HAP-1 (cell line): ENCODE measurements at regions not wholly inside any gene's neighbourhood (a gene's known extent, or its start where the extent isn't known, plus 50 kb on each side); places are given as distances from the start of the nearest gene placed in this dataset.

ENCODE experiments used
- DNase-seq, 2 experiments: peaks; one replicate each; pipeline ENCODE4 v3.0.0-alpha.2; 2016 to 2020; ENCODE audit warnings: low spot score in 2 of 2
- H3K27me3 ChIP-seq: fragments of 250-450 bp; sonication (Bioruptor Pico); 2 replicates; pipeline ENCODE4 v1.5.1; 2020; ENCODE audit warnings: low read depth, mild to moderate bottlenecking, moderate library complexity
- H3K36me3 ChIP-seq: fragments of 250-450 bp; sonication (Bioruptor Pico); replicated peaks from 2 replicates; pipeline ENCODE4 v1.5.1; 2020; ENCODE audit warnings: mild to moderate bottlenecking
- H3K4me1 ChIP-seq: fragments of 250-450 bp; sonication (Bioruptor Pico); 2 replicates; pipeline ENCODE4 v1.5.1; 2020; ENCODE audit warnings: mild to moderate bottlenecking
- H3K4me3 ChIP-seq: fragments of 250-450 bp; sonication (Bioruptor Pico); 2 replicates; pipeline ENCODE4 v1.5.1; 2020; ENCODE audit warnings: mild to moderate bottlenecking, moderate library complexity
- H3K9me3 ChIP-seq: fragments of 250-450 bp; sonication (Bioruptor Pico); 2 replicates; pipeline ENCODE4 v1.5.1; 2020; ENCODE audit warnings: mild to moderate bottlenecking, moderate library complexity
- in situ Hi-C: fragments of 300-500 bp; cut with MboI; formaldehyde crosslinking; loops from 3 replicates; pipeline ENCODE4 v1.14.3; 2020; ENCODE audit warnings: low sequenced_read_pairs, inconsistent platforms, mixed read lengths

DNA sequence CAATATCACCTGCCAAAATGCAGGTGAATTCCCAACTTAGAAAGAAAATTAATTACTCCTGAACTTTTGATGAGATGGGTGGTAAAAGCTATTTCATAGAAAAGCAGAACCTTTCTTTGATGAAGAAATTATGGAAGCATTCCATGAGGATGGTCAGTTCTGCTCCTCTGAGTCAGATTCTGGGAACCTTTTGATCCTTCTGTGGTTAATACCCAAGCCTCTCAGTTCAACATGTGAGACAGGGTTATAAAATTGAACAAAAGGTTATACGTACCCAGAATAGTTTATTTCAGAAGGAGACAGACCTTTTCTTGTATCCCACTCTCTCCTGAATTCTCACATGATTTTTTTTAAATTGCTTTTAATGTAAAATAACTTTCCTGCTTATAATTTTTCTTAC, 767.6 kb upstream of the ADAMTS16 start:
- H3K4me1 ChIP-seq: no peaks in the 10 kb centered on the region
- DNase-seq: no peak
- H3K9me3 ChIP-seq: no peaks in the 10 kb centered on the region
- no peaks in the 10 kb centered on the region for H3K27me3 ChIP-seq
- H3K4me3 ChIP-seq: no peak overlapping the region
- in situ Hi-C loops: no loop called here
- no peaks in the 10 kb centered on the region for H3K36me3 ChIP-seq

DNA sequence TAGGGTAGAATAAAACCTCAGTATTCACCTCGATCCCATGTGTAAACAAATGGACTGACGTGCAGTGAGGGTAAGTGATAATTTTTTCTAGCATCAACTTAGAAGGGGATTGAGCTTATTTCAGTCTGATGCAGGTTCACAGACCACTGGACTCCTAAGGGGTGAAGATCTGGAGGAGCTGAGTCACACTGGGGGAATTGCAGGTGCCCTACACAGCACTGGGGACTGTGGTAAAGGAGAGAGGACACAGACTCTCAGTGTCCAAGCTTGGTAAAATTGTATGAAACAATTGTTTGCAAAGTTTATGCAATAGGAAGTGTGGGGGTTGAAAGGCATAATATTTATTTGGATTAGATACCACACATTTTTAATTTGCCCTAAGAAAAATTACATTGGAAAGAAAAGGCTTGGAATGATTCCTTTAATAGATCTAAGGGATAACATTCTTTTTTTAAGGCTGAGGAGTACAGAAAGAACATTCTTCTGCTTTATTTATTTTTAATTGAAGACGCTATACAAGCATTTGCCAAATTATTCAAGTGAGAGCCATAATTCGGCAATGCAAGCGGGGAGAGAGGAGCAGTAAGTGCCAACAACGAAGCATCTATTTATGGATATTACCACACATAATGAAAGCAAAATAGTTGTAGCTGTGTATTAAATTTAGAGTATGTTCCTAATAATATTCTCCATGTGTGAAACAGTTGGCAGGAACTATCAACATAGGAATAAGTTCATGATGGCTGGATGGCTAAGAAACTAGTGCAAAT, 766.9 kb upstream of the ADAMTS16 start:
- no peaks in the 10 kb centered on the region for H3K9me3 ChIP-seq
- no peak overlapping the region for H3K4me3 ChIP-seq
- no peaks in the 10 kb centered on the region for H3K27me3 ChIP-seq
- H3K4me1 ChIP-seq: no peaks in the 10 kb centered on the region
- no peaks in the 10 kb centered on the region for H3K36me3 ChIP-seq
- in situ Hi-C loops: no loop called here
- no peak for DNase-seq

DNA sequence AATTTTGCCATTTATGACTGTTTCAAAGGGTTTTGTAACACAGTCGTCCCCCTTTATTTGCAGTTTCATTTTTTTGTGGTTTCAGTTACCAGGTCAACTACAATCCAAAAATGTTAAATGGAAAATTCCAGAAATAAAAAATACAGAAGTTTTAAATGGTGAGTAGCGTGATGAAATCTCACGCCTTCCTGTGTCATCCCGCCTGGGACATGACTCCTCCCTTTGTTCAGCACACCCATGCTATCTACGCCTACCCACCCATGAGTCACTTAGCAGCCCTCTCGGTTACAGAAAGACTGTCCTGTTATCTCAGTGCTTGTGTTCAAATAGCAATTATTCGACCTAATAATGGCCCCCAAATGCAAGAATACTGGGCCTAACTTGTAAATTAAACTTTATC, 765.3 kb upstream of the ADAMTS16 start:
- no peak for DNase-seq
- H3K9me3 ChIP-seq: no peaks in the 10 kb centered on the region
- in situ Hi-C loops: no loop called here
- no peaks in the 10 kb centered on the region for H3K36me3 ChIP-seq
- H3K27me3 ChIP-seq: no peaks in the 10 kb centered on the region
- no peak overlapping the region for H3K4me3 ChIP-seq
- H3K4me1 ChIP-seq: no peaks in the 10 kb centered on the region

DNA sequence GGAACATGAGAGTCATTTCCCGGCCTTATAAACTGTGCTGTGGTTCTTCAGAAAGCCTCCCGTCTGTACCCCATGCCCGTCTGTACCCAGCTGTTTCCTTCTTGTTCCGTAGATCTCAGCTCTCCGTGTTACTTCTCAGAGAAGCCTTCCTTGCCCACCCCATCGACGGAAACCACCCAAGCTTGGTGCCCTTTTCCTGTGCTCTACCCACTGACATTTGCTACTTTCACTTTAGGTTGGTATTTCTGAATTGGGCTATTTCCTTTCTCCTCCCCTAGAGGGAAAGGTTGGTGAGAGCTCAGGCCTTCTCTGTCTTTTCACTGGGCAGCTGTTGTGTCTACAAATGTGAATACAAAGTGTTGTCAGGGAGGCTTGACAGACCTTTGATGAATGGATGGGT, 764.5 kb upstream of the ADAMTS16 start:
- no peaks in the 10 kb centered on the region for H3K9me3 ChIP-seq
- DNase-seq: no peak
- no peaks in the 10 kb centered on the region for H3K4me1 ChIP-seq
- no peak overlapping the region for H3K4me3 ChIP-seq
- in situ Hi-C loops: no loop called here
- H3K36me3 ChIP-seq: no peaks in the 10 kb centered on the region
- no peaks in the 10 kb centered on the region for H3K27me3 ChIP-seq

DNA sequence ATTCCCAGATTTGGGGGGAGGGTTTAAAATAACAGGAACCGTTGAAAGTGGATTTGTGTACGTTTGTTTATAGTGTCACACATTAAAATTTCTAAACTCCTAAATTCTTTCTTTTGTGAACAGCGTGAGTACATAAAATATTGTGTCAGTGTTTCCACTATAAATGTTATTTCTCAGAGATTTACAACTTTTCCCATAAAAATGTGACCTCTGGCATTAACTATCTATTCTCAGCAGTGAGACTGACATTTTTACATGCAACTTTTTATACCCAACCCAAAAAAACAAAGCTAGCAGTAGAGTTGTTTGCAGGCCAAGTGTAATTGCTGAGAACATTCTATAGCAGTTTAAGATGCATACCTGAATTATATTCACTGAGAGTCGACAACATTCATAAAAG, 757.0 kb upstream of the ADAMTS16 start:
- in situ Hi-C loops: no loop called here
- 0 out of 2 replicates have a peak, but pooled peaks cover 2% of the 10 kb centered on the region for H3K9me3 ChIP-seq
- no peaks in the 10 kb centered on the region for H3K27me3 ChIP-seq
- no peak overlapping the region for H3K4me3 ChIP-seq
- H3K4me1 ChIP-seq: no peaks in the 10 kb centered on the region
- no peaks in the 10 kb centered on the region for H3K36me3 ChIP-seq
- DNase-seq: no peak

DNA sequence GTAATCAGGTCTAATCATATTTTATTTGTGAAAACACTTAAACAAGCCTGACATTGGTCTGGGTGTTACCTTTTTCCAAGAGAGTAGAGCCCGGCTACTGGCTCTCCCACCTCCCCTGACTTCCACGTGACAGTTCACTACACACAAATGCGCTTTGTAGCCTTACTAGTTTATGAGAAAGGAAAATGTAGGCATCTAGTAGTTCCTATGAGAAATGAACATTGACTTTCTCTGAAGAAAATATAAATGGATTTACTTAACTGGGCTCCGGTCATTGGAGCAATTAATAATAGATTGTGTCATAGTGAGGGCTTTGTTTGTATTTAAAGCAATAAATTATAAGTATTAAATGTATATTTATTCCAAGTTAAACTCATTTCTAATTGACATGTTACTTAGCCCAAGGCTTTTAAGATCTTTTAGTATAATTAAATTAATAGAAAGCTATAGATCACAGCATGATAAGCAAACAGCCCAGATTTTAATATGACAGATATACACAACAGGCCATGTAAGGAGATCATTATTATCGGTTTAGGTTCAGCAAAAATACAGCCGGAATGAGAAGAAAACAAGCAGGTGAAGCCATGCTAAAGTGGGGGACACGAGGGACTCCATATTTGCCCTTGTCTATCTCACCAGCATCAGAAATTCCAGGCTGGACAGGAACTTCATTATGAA, 756.5 kb upstream of the ADAMTS16 start:
- DNase-seq: no peak
- H3K4me3 ChIP-seq: no peak overlapping the region
- H3K9me3 ChIP-seq: 0 out of 2 replicates have a peak, but pooled peaks cover 2% of the 10 kb centered on the region
- H3K4me1 ChIP-seq: no peaks in the 10 kb centered on the region
- in situ Hi-C loops: no loop called here
- H3K36me3 ChIP-seq: no peaks in the 10 kb centered on the region
- no peaks in the 10 kb centered on the region for H3K27me3 ChIP-seq

DNA sequence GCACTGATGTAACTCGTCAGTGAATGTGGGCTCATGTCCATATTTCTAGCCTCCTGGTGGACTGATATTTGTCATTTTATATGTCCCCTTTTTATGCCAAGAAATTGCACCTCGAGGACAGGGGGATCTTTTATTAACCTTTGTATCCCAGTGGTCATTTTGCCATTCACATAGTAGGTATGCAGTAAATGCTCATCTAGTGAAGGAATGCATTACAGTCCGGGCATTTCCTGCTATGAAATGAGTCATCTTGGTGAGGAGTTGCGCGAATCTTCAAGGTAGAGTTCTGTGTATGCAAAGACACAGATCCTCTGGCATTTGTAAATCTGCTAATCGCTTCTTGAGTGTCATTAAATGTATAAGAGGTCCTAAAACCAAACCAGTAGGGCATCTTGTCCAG, 755.5 kb upstream of the ADAMTS16 start:
- in situ Hi-C loops: no loop called here
- Histone ChIP-seq H3K4me3 (no peak overlapping the region), H3K27me3 (no peaks in the 10 kb centered on the region), H3K36me3 (no peaks in the 10 kb centered on the region), H3K9me3 (0 out of 2 replicates have a peak, but pooled peaks cover 2% of the 10 kb centered on the region), H3K4me1 (no peaks in the 10 kb centered on the region)
- no peak for DNase-seq

DNA sequence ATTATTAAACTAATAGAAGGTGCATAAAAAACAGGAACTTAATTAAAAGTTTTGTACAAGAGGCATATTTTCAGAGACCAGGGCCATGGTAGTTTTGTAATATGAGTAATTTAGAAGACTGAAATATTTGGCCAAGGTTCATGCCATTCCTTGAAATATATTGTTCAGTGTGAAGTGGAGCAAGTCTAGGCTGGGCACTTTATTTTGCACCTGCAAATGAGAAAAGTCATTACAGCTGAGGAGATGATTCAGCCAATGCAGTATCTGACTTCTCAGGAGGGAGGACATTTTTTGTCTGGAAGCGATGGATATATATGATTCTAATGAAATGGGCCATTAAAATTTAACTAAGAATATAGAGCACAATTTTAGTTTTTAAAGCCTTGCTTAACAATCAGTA, 754.0 kb upstream of the ADAMTS16 start:
- H3K4me1 ChIP-seq: no peaks in the 10 kb centered on the region
- 0 out of 2 replicates have a peak, but pooled peaks cover 2% of the 10 kb centered on the region for H3K9me3 ChIP-seq
- in situ Hi-C loops: no loop called here
- DNase-seq: no peak
- no peak overlapping the region for H3K4me3 ChIP-seq
- H3K36me3 ChIP-seq: no peaks in the 10 kb centered on the region
- H3K27me3 ChIP-seq: no peaks in the 10 kb centered on the region

DNA sequence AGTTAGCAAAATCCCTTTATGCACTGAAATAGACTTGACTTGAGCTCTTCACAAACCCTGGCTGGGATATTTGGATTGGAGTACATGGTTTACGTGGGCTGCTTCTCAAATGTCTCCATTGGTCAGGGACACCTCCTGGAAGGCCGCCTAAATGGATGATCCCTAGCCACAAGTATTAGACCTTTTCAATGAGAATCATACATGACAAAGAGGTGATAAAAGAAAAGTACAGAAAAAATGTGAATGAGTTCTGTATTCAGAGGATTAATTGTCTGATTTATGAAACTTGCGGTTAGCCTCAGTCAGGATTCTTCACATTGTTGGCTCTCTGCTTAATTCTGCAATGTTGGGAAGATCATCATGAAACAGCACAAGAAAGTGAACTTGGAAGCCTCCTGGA, 752.8 kb upstream of the ADAMTS16 start:
- H3K4me3 ChIP-seq: no peak overlapping the region
- no peak for DNase-seq
- no peaks in the 10 kb centered on the region for H3K27me3 ChIP-seq
- H3K4me1 ChIP-seq: no peaks in the 10 kb centered on the region
- 0 out of 2 replicates have a peak, but pooled peaks cover 2% of the 10 kb centered on the region for H3K9me3 ChIP-seq
- in situ Hi-C loops: no loop called here
- no peaks in the 10 kb centered on the region for H3K36me3 ChIP-seq

DNA sequence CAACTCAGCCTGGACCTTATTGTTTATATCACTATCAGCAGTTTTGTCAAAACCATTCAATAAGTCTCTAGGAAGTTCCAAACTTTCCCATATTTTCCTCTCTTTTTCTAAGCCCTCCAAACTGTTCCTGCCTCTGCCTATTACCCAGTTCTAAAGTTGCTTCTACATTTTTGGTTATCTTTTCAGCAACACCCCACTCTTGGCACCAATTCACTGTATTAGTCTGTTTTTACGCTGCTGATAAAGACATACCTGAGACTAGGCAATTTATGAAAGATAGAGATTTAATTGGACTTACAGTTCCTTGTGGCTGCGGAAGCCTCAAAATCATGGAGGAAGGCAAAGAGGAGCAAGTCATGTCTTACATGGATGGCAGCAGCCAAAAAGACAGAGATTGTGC, 744.4 kb upstream of the ADAMTS16 start:
- no peaks in the 10 kb centered on the region for H3K36me3 ChIP-seq
- DNase-seq: no peak
- no peak overlapping the region for H3K4me3 ChIP-seq
- peaks cover 4% of the 10 kb centered on the region; the same call in 1 of the 2 replicates for H3K9me3 ChIP-seq
- no peaks in the 10 kb centered on the region for H3K4me1 ChIP-seq
- in situ Hi-C loops: no loop called here
- H3K27me3 ChIP-seq: no peaks in the 10 kb centered on the region

DNA sequence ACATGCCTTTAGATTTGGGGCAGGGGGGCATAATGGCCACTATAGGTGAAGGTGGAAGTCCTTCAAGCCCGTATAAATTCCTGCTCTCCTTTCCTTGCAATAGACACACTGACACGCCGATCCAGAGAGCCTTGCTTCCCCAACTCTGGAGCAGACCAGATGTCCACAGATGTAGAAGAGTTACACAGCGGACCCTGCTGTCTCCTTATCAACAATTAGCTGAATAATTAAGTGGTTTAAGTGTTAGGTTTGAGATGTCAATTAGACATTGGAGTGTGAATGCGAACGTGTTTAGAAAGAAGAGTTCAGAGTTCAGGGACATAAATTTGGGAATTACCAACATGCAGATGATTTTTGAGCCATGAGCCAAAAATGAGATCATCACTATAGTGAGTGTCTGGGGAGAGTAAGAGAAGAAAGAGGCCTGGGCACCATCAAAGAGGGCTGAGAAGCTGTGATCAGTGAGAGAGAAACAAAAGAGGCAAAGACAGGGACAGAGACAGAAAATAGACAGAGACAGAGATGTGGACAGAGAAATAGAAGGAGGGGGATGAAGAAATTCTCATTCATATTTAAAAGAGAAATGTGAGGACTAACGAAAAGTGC, 734.4 kb upstream of the ADAMTS16 start:
- in situ Hi-C loops: no loop called here
- no peak for DNase-seq
- Histone ChIP-seq H3K27me3 (no peaks in the 10 kb centered on the region), H3K4me3 (no peak overlapping the region), H3K9me3 (no peaks in the 10 kb centered on the region), H3K4me1 (no peaks in the 10 kb centered on the region), H3K36me3 (no peaks in the 10 kb centered on the region)

DNA sequence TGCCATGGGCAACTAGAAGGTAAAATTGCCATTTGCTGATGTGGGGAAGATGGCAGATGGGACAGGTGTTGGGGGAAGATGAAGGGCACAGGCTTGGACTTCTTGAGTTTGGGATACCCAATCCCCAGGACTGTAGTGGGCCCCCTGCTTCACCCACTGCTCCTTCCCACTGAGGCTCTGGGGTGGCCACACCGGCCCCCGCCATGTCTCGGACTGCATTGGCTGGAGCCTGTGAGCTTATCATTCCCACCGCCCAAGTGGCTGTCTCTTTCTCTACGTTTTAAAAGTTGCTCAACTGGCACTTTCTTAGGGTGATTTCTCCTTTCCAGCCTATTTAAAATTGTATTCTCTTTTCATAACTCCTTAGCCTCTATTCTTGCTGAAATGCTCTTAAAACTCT, 730.0 kb upstream of the ADAMTS16 start:
- H3K36me3 ChIP-seq: no peaks in the 10 kb centered on the region
- H3K4me1 ChIP-seq: no peaks in the 10 kb centered on the region
- H3K27me3 ChIP-seq: no peaks in the 10 kb centered on the region
- H3K9me3 ChIP-seq: no peaks in the 10 kb centered on the region
- no peak for DNase-seq
- no peak overlapping the region for H3K4me3 ChIP-seq
- in situ Hi-C loops: no loop called here

DNA sequence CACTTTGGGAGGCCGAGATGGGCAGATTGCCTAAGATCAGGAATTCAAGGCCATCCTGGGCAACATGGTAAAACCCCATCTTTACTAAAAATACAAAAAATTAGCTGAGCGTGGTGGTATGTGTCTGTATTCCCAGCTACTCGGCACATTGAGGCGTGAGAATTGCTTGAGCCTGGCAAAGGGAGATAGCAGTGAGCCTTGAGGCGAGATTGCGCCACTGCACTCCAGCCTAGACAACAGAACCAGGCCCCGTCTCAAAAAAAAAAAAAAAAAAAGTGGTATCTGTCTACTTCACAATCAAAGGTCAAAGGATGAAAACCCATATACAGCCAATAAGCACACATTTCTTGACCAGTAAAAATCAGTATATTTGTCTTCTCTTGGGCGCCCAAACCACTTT, 728.5 kb upstream of the ADAMTS16 start:
- in situ Hi-C loops: no loop called here
- Histone ChIP-seq H3K4me1 (no peaks in the 10 kb centered on the region), H3K9me3 (no peaks in the 10 kb centered on the region), H3K27me3 (no peaks in the 10 kb centered on the region), H3K36me3 (no peaks in the 10 kb centered on the region), H3K4me3 (no peak overlapping the region)
- no peak for DNase-seq

DNA sequence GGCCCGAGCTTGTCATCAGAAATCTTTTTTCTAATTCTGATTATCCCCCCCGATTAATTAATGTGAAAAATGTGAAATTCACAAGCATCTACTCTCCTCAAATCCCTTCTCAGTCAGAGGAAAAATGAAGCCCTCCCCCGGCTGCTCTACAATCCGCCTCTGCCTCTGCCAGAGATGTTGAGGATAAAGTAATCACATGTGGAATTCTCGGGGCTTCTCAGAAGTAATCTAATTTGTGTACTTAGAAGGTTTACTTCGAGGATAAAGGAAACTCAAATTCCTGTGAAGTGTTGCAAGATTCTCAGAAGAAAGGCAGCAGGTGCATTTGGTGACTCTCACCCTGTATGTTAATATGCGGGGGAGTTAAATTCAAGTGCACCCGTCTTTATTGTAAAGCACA, 726.1 kb upstream of the ADAMTS16 start:
- Histone ChIP-seq H3K4me3 (no peak overlapping the region), H3K4me1 (no peaks in the 10 kb centered on the region), H3K27me3 (no peaks in the 10 kb centered on the region), H3K36me3 (no peaks in the 10 kb centered on the region), H3K9me3 (no peaks in the 10 kb centered on the region)
- in situ Hi-C loops: no loop called here
- DNase-seq: no peak
